ENCODE measurements at regions not wholly inside any gene's neighbourhood (a gene's known extent, or its start where the extent isn't known, plus 50 kb on each side); places are given as distances from the start of the nearest gene placed in this dataset.

DNA sequence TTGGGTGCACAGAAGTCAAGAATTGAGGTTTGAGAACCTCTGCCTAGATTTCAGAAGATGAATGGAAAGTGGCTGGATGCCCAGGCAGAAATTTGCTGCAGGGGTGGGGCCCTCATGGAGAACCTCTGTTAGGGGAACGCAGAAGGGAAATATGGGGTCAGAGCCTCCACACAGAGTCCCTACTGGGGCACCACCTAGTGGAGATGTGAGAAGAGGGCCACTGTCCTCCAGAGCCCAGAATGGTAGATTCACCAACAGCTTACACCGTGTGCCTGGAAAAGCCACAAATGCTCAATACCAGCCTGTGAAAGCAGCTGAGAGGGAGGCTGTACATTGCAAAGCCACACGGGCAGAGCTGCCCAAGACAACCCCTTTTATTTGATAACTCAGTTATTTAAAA lies 383.5 kb downstream of the TLE4 start:
- peak; percentile 27 for DNase-seq

DNA sequence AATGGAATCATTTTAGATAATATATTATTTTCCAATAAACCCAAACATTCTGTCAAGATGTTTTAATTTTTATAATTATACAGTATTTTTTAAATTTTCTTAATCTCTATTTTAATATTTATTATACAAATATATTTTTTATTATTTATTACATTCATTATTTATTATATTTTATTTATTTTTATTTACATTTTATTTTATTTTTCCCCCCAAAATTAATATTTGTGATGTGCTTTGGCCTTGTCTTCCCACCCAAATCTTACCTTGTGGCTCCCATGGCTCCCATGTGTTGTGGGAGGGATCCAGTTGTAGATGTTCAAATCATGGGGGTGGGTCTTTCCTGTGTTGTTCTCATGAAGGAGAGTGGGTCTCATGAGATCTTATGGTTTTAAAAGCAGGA lies 382.1 kb downstream of the TLE4 start:
- no peak for DNase-seq

GRCh38 chr9:79952401-79952800 lies 380.6 kb downstream of the TLE4 start:
- no peak for DNase-seq

DNA sequence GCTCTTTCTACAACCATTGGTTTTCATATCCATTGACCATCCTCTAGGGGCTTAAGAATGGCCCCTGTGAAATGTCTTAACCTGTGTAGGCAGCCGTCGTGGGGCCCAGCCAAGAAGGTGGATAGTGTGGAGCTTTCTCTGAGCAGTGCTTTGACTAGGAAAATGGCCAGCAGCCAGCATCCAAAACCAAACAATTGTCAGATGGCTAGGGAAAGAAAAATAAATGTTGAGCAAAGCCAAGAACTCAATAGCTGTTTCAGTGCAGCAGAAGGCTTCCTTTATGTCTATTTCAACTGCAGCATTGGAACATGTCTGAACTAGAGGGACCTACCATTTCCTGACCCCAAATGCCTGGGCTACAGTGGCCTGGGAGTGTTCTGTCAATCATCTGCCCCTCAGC lies 374.9 kb downstream of the TLE4 start:
- DNase-seq: no peak

DNA sequence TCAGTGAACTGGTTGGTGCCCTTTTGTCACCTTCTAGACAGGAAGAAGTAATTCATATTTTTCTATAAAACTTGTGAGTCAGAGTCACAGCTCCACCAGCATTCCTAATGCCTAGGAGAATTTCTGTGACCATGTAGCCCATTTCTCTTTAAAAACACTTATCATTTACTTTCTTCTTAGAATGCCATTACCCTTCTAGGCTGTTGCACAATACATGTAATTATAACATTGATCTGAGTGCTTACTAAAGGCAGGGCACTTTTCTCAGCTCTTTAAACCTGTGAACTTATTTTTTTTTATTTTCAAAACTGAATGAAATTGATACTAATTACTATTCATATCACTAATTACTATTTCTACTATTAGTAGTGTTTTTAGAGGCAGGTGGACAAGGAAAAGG lies 373.7 kb downstream of the TLE4 start:
- no peak for DNase-seq

GRCh38 chr9:79945016-79945415 lies 373.3 kb downstream of the TLE4 start:
- no peak for DNase-seq

DNA sequence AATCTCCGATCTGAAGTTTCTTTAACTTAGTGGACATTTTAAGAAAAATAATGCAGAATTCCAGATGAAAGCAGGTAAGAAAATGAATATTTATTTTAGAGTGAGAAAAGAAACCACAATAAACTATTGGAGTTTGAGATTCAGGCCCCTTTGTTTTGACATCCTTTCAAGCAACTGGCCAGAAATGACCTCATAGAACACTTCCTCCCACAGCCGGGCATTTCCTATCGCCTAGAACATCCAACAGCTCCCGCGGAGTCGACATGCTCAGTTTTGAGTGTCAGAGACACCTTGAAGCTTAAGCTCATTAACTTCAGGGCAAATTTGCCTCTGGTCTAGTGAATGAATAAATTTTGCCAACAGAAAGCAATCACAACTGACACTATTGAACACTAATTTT lies 369.2 kb downstream of the TLE4 start:
- DNase-seq: no peak

DNA sequence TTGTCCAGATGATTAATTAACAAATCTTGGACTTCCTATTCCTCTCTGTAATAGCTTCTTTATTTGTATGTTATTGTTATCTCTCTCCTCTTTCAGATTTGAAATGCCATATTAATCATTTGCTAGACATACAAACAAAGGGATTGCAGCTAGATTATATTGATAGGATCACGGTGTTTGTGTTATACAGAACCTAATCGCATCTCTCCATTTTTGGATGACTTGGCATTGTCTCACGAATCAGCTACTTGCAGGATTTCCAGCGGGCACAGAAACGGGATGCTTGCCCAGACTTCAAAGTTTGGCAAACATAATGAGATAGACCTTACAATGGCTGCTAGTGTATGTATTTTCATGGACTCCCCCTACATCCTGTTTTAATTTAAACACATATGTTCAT lies 368.1 kb downstream of the TLE4 start:
- no peak for DNase-seq

DNA sequence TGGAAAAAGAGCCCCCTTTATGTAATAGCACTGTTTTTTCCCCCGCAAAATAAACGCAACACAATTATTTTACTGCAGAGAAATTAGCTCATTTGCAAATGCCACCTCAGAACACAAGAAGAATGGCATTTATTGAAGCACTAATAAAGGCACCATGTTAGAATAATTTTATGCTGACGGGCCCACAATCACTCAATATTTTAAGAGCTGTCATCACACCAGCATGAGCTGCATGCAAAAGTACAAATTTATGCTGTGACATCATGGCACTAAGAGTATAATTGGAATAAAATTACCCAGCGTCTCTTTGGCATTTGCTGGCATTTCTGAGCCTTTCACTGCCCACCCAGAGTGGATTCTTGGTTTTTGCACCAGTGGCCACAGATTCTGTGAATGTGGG lies 364.6 kb downstream of the TLE4 start:
- DNase-seq: no peak

DNA sequence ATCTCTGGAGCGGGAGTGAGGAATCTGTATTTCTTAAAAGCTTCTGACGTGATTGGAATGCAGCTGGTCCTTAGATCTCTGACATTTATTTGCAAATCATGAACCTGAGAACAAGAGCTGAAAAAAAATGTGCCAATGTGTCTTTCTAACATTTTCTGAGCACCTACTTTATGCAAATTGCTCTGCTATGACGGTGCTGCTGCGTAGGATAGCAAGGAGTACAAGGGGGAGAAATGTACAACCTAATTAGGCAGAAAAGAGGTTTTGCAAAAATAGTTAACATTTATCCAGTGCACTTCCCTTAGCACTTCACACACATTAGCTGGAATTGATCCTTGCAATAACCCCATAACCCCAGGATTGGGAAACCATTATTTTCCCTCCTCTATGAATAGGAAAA lies 357.5 kb downstream of the TLE4 start:
- DNase-seq: no peak

GRCh38 chr9:79928661-79929223 lies 357.0 kb downstream of the TLE4 start:
- no peak for DNase-seq

DNA sequence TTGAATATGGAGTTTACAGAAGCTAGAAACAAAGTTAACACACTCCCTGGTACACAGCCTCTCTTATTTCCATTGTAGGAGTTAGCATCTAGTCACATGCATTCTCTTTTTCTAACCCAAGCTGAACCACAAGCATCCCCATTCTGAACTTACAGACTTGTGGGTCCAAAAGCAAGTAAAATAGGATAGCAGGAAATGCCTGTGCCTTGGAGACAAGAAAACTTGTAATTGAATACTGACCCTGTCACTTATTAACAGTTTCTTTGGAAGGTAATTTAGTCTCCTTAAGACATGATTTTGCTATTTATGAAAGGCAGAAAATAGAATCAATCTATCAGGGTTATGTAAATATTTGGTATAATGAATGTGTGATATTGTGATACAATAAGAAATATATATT lies 353.6 kb downstream of the TLE4 start:
- DNase-seq: no peak

- no peak for DNase-seq
Measured at GRCh38 chr9:79924836-79925235, 353.1 kb downstream of the TLE4 start.

DNA sequence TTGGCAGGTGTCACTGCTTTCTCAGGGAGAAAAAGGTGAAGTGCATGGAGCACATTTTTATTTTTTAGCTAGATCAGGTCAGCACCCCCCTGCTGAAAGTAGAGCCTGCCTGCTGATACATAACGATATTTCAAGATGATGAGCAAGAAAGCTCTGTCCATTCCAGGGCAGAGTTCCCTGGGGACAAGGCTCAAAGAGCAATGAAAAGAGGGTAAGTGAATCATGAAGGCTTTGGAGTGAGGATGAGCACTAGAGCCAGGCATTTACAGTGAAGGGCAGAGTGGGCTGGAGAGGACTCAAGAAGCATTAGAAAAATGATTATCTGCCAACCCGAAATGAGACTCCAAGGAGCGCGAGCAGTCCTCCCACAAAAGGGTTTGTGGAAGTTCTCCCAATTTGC lies 345.7 kb downstream of the TLE4 start:
- DNase-seq: no peak

DNA sequence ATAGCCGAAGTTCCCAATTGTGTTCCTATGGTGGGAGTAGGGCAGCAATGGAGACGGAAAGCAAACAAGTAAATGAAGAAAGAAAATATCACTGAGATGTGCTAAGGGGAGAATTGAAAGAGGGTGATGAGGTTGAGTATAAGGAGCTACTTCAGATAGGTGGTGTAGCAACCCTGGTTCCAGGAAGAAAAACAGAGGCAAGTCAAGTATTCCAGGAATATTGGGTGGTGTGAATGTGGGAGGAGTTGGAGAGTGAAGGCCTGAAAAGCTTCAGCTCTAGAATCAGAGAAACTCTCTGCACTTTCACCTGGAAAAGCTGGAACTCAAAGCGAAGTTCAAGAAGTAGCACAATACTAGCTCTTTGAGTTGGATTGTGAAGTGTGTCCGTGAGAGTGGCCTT lies 342.1 kb downstream of the TLE4 start:
- DNase-seq: no peak

DNA sequence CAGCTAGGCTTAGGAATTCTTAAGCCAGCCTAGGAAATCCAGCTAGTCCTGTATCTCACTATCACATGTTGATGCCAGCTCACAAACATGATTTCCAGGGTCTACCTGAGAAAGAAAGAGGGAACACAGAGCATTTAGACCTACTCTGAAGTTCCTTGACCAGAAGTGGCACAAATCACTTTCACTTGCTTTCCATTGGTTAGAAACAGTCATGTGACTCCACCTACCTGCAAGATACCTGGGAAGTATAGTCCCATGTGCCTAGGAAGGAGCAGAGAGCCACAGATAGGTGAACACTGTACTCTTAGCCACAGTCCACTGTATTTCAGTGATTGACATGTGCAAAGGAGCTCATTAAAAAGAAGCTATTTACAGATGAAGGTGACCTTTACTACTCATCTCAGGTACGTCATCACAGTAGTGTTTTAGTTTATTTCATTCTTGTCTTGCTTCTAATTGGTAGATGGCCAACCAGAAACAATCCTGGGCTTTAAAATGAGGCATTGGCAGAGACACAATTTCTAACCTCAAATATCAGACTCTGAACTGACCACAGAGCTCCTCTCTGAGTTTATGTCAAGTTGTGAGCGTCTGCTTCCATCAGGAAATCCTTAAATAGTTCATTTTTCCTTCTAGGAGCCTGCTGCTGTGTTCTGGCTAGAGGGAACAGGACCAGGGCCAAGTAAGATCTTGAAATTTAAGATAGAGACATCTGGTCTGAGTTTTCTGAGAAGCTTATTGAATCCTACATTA lies 340.7 kb downstream of the TLE4 start:
- DNase-seq: no peak

DNA sequence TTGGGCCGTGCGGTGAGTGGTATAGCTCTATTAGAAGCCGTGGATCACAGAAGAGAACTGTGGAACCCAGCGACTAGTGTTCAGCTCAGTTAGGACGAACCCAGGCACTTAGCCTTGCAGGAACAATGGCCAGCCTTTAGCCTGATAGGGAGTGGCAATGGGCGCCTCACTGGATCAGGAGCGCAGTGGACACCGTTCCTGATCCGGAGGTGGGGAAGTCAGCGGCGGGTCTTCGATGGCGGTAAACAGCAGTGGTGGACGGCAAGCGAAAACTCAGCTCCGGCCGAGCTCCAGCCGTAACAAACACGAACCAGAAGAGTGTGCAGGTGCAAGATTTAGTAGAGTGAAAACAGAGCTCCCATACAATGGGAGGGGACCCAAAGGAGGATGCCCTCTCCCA lies 340.0 kb downstream of the TLE4 start:
- no peak for DNase-seq

GRCh38 chr9:79902825-79903600 lies 331.2 kb downstream of the TLE4 start:
- no peak for DNase-seq

- DNase-seq: no peak
Measured at GRCh38 chr9:79900754-79901153, 329.0 kb downstream of the TLE4 start.

DNA sequence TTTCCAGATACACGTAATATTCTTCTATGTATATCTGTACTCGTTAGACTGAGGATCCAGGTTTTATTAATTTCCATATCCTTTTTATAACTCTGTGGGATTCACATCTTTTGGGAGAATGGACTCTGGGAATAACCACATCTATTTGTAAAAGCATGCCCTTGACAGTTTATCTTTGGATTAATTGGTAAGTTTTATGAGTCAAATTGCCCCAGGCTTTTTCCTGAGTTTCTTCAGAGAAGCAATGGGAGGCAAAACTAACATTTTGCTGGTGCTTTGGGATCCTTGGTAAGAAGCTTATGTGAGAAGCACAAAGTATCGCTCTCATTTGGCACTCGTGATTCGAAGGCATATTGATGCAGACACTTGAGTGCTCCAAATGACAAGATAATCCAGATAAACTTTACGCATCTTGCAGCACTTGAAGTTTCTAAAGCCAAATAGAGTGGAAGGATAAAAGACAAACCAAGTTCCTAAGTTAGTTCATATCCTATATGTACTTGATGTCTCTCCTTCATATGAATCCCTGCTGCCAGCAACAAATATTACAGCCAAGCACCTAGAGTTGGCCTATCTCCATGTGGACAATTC lies 324.7 kb downstream of the TLE4 start:
- no peak for DNase-seq

DNA sequence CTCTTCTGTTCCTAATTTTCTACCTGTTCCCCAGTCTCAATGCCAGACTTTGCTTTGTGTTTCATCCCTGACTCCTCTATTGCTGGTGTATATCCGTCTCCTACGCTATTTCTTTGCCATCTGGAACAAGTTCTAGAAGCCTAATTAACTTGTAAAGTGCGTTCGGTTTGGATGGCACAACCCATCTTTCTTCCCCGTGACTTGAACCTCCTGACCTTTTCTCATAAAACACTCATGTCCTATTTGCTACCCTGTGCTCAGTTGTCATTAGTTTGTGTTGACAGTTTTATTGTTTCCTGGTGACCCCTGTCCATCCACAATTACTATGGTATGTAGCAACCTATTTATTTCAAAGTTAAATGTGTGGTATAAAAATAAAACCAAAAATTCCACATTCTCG lies 323.5 kb downstream of the TLE4 start:
- DNase-seq: no peak

DNA sequence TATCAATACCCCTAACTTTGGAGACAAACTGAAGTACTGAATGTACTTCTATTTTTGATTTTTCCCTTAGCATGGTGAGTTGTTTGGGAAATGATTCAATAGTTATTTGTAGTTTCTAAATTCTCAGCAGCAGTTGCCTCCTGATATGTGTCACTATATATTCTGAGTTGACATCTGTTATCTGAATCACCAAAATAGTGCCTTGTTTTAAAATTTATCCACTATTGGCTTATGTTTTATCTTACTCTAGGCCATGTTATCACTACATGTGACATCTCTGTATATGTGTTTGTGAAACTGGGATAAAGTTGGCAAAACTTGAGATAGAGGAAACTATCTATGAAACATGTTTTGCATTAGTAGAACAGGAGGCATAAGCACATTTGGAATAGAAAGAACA lies 317.6 kb downstream of the TLE4 start:
- DNase-seq: no peak

DNA sequence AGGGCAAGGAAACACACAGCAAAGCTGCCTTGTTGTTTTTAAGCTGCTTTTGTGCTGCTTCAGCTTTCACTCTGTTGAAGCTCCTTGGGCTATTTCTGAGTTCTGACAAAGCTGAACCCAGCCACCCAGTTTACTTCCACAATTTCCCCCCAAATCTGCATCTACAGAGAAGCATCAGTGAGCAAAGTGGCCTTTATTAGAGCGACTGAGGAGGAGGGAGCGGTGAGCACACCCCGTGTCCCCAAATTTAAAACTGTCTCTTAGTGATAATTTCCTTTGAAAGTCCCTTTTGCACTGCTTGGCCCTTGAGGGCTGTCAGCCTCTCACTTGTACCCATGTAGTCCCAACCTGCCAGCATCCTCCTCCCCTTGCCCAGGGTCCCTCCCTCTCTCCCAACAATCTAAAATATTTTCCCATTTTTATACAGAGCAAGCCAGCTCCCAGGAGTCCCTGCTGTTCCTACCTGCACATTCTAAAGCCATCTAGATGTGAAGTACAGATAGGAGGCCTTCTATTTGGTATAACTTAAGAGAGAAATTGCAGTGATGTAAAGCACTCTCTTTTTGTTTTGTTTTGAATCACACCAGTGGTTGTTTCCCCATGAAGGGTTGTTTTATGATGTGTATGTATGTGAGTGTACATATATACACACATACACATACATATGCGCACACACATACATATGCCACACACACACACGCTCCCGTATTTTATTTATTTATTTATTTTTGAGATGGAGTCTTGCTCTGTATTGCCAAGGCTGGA lies 313.5 kb downstream of the TLE4 start:
- DNase-seq: no peak

All from activated CD4-positive, alpha-beta T cell treated with anti-CD3 and anti-CD28 coated beads, Interleukin-2, Interleukin-6, amounts not matched to agents 100 ng/mL and 50 ng/mL, durations not matched to agents 16 hours and 8 hours (primary cell).